OCI-LY1 (cell line): ENCODE measurements at regions not wholly inside any gene's neighbourhood (a gene's known extent, or its start where the extent isn't known, plus 50 kb on each side); places are given as distances from the start of the nearest gene placed in this dataset.

Experiments used
- EZH2 ChIP-seq: fragments of 200-600 bp; sonication (generic), shearing (Covaris generic); IDR thresholded peaks from 2 replicates; pipeline ENCODE4 v1.8.0; 2017; ENCODE audit warnings: borderline replicate concordance, mixed run types, mild to moderate bottlenecking, antibody characterized with exemption, low read length, moderate library complexity, mixed read lengths
- TF ChIP-seq, protein P1 (sequence below): fragments of 200-600 bp; sonication (generic), shearing (Covaris generic); IDR thresholded peaks from 2 replicates; pipeline ENCODE4 v1.5.1; 2017; ENCODE audit warnings: mild to moderate bottlenecking, antibody characterized with exemption, low read length, moderate library complexity, mixed read lengths

DNA sequence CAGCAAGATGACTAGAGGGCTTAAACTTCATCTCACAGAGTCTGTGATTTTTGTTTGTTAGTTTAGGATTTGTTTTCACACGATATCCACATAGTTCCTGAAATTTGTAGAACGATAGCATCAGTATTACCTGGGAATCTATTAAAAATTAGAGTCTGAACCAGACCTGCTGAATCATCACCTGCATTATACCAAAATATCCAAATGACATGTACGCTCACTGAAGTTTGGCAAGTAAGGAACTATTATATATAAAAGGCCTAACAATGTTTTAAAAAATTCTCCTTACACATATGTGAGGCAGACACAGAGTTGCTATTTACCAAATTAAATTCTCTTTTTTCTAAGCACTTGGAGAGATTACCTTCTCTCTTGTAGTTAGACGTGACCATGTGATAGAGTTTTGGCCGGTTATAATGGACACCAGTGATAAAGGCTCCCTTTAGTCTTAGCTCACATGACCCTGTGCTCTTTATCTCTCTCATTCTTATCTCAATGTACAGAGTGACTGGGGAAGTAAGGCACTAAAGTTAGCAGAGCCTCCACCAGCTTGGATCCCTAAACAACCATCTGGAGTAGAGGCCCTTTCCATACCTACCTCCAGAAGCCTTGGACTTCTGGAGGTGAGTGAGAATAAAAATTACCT lies 363.1 kb downstream of the DSC3 start:
- TF ChIP-seq, protein P1, sequence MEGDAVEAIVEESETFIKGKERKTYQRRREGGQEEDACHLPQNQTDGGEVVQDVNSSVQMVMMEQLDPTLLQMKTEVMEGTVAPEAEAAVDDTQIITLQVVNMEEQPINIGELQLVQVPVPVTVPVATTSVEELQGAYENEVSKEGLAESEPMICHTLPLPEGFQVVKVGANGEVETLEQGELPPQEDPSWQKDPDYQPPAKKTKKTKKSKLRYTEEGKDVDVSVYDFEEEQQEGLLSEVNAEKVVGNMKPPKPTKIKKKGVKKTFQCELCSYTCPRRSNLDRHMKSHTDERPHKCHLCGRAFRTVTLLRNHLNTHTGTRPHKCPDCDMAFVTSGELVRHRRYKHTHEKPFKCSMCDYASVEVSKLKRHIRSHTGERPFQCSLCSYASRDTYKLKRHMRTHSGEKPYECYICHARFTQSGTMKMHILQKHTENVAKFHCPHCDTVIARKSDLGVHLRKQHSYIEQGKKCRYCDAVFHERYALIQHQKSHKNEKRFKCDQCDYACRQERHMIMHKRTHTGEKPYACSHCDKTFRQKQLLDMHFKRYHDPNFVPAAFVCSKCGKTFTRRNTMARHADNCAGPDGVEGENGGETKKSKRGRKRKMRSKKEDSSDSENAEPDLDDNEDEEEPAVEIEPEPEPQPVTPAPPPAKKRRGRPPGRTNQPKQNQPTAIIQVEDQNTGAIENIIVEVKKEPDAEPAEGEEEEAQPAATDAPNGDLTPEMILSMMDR, result no peak
- TF ChIP-seq EZH2, result no peak
